ENCODE measurements at regions not wholly inside any gene's neighbourhood (a gene's known extent, or its start where the extent isn't known, plus 50 kb on each side); places are given as distances from the start of the nearest gene placed in this dataset.

DNA sequence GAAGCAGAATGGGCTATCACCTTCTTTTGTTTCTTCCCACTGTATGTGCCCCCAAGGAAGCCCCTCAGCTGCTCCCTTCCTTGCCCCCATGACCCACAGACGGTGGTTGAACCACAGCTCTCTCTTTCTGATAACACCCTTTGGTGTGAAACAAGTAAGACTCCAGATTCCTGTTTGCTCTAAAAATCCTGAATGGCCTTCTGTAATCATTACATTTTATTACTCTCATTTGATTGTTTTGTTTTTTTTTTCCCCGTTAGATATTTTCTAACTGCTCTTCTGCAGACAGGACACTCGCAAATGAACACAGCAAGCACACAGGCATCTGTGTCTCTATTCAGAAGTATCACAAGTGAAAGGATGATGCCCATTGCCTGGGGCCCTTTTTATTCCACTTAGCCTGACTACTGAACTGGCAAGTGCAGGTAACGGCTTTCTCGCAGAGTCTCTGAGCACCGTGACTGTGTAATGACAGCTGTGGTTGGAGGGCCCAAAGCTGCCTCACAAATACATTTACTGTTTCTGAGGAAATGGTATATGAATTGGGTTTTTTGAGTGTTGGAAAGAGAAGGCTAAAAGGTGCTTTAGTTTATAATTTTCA is 59.3 kb downstream of the OXGR1 start:
- TF ChIP-seq, protein P1, sequence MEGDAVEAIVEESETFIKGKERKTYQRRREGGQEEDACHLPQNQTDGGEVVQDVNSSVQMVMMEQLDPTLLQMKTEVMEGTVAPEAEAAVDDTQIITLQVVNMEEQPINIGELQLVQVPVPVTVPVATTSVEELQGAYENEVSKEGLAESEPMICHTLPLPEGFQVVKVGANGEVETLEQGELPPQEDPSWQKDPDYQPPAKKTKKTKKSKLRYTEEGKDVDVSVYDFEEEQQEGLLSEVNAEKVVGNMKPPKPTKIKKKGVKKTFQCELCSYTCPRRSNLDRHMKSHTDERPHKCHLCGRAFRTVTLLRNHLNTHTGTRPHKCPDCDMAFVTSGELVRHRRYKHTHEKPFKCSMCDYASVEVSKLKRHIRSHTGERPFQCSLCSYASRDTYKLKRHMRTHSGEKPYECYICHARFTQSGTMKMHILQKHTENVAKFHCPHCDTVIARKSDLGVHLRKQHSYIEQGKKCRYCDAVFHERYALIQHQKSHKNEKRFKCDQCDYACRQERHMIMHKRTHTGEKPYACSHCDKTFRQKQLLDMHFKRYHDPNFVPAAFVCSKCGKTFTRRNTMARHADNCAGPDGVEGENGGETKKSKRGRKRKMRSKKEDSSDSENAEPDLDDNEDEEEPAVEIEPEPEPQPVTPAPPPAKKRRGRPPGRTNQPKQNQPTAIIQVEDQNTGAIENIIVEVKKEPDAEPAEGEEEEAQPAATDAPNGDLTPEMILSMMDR (IDR thresholded peaks at IDR 0.05), result no peak
- TF ChIP-seq POLR2AphosphoS5 (IDR thresholded peaks at IDR 0.05) (no peak), POLR2A (IDR thresholded peaks at IDR 0.05) (no peak)
